ENCODE measurements at regions not wholly inside any gene's neighbourhood (a gene's known extent, or its start where the extent isn't known, plus 50 kb on each side); places are given as distances from the start of the nearest gene placed in this dataset.

DNA sequence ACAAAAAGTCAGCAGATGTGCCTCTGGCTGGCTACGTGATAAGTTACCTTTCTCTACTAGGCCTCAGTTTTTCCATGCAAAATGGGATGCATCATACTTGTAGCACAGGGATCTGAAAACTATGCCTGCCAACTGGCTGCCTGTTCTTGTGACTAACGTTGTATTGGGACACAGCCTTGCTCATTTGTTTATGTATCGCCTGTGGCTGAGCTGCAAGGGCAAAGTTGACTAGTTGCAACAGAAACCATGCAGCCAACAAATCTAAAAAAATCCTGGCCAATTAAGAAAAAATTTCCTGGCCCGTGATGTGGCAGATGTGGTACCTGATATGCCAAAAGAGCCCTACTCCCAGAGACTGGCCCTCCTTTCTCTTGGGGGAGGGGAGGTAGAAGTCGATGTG is 131.3 kb downstream of the SEC61B start:
- TF ChIP-seq POLR2A (IDR thresholded peaks at IDR 0.05; ENCODE audit: low read depth, low read length): no peak
- TF ChIP-seq PAX5 (IDR thresholded peaks at IDR 0.05; ENCODE audit: insufficient read depth, low read length, severe bottlenecking): no peak
- TF ChIP-seq POLR2AphosphoS5 (IDR thresholded peaks at IDR 0.05; ENCODE audit: low read depth, low read length): no peak
- TF ChIP-seq TAF1 (IDR thresholded peaks at IDR 0.05; ENCODE audit: low read depth, low read length): no peak
- no peak for TF ChIP-seq SPI1 (IDR thresholded peaks at IDR 0.05; ENCODE audit: low read depth, low read length)

All from GM12891 (cell line).